ENCODE measurements at regions not wholly inside any gene's neighbourhood (a gene's known extent, or its start where the extent isn't known, plus 50 kb on each side); places are given as distances from the start of the nearest gene placed in this dataset.
"Not testable (repeated sequence)": the region's sequence is repeated elsewhere in the genome, so short reads cannot be mapped to it uniquely, and the experiment has no call there.

DNA sequence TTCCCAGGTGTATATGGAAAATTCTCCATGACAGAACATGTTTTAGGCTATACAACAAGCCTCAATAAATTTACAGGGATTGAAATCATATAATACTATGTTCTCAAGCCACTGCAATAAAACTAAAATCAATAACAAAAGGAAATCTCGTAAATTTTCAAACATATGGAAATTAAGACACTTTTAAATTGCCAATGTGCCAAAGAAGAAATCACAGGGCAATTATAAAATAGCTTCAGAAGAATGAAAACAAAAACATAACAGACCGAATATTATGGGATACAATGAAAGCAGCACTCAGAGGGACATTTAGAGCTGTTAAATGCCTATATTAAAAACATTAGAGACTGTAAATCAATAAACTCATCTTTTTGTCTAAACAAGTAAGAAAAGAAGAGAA, 555.7 kb upstream of the B3GAT1 start:
- intact Hi-C loops (cut with DNase I), result no loop called here
- Histone ChIP-seq H3K36me3 (replicated peaks in 1 of 2; ENCODE audit: insufficient read depth in 1 of 2, low read depth in 2 of 2) (no peaks in the 10 kb centered on the region), H3K27me3 (no peaks in the 10 kb centered on the region), H3K4me1 (no peaks in the 10 kb centered on the region), H3K4me3 (no peak overlapping the region), H3K9me3 (no peaks in the 10 kb centered on the region), H3K27ac (no peak overlapping the region)
- DNase-seq (no peak), ATAC-seq (no peak)
- WGBS, 2 donors, result 53 to 58% methylated on average over 2 of the region's 2 CpGs
- TF ChIP-seq, protein P1, sequence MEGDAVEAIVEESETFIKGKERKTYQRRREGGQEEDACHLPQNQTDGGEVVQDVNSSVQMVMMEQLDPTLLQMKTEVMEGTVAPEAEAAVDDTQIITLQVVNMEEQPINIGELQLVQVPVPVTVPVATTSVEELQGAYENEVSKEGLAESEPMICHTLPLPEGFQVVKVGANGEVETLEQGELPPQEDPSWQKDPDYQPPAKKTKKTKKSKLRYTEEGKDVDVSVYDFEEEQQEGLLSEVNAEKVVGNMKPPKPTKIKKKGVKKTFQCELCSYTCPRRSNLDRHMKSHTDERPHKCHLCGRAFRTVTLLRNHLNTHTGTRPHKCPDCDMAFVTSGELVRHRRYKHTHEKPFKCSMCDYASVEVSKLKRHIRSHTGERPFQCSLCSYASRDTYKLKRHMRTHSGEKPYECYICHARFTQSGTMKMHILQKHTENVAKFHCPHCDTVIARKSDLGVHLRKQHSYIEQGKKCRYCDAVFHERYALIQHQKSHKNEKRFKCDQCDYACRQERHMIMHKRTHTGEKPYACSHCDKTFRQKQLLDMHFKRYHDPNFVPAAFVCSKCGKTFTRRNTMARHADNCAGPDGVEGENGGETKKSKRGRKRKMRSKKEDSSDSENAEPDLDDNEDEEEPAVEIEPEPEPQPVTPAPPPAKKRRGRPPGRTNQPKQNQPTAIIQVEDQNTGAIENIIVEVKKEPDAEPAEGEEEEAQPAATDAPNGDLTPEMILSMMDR (IDR thresholded peaks at IDR 0.05), result no peak
- TF ChIP-seq POLR2A (IDR thresholded peaks at IDR 0.05), result no peak

DNA sequence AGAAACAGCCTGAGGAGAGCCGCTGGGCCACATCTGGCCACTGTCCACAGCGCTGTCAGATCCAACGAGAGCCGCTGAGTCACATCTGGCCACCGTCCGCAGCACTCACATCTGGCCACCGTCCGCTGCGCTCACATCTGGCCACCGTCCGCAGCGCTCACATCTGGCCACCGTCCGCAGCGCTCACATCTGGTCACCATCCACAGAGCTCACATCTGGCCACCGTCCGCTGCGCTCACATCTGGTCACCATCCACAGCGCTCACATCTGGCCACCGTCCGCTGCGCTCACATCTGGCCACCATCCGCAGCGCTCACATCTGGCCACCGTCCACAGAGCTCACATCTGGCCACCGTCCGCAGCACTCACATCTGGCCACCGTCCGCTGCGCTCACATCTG, 549.3 kb upstream of the B3GAT1 start:
- 91 to 96% methylated on average over 30 of the region's 30 CpGs for WGBS, 2 donors
- DNase-seq; H3K9me3 ChIP-seq; H3K27ac ChIP-seq; H3K4me3 ChIP-seq; intact Hi-C loops (cut with DNase I); ATAC-seq; H3K27me3 ChIP-seq; H3K36me3 ChIP-seq (replicated peaks in 1 of 2; ENCODE audit: insufficient read depth in 1 of 2, low read depth in 2 of 2); H3K4me1 ChIP-seq: not testable (repeated sequence)

DNA sequence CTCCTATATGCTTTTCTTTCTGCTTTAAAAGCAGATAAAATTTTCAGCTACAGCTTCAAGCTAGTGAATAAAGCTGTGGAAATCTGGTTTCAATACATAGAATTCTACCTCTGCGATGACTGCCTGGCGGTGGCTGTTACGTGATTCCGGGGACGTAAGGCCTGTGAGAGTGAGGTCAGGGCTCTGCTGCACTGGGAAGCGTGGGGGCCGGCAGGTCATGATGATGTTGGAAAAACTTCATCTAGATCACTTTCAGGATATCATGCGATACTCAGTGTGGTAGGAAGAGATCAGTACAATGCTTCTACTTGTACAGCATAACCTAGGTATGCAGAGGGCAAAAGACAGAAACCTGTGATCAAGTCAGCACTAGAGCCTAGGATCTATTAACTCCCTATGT, 546.8 kb upstream of the B3GAT1 start:
- H3K36me3 ChIP-seq (replicated peaks in 1 of 2; ENCODE audit: insufficient read depth in 1 of 2, low read depth in 2 of 2), result no peaks in the 10 kb centered on the region
- no peaks in the 10 kb centered on the region for H3K4me1 ChIP-seq
- H3K9me3 ChIP-seq, result no peaks in the 10 kb centered on the region
- WGBS, 2 donors, result 83 to 86% methylated on average over 8 of the region's 8 CpGs
- ATAC-seq (no peak), DNase-seq (no peak)
- H3K27ac ChIP-seq, result no peak overlapping the region
- TF ChIP-seq POLR2A (IDR thresholded peaks at IDR 0.05), result no peak
- TF ChIP-seq, protein P1 (IDR thresholded peaks at IDR 0.05), result no peak
- H3K4me3 ChIP-seq, result no peak overlapping the region
- intact Hi-C loops (cut with DNase I), result no loop called here
- H3K27me3 ChIP-seq, result no peaks in the 10 kb centered on the region

DNA sequence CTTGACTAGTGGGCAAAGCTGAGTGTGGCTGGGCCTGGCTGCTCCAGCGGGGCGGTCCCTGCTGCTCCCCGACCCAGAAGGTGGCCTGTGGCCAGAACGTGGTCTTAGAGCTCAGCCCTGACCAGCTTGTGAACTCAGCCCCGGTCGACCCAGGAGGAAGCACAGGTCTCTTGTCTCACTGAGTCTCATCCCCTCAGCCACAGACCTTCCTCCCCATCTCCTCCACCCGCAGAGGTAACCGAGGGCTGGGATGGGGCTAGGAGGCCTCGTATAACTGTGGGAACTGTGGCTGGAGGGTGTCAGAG, 546.2 kb upstream of the B3GAT1 start:
- H3K4me1 ChIP-seq, result no peaks in the 10 kb centered on the region
- no peak for ATAC-seq
- intact Hi-C loops (cut with DNase I), result no loop called here
- TF ChIP-seq, protein P1 (IDR thresholded peaks at IDR 0.05), result no peak
- TF ChIP-seq POLR2A (IDR thresholded peaks at IDR 0.05), result no peak
- H3K36me3 ChIP-seq (replicated peaks in 1 of 2; ENCODE audit: insufficient read depth in 1 of 2, low read depth in 2 of 2), result no peaks in the 10 kb centered on the region
- DNase-seq, result no peak
- H3K9me3 ChIP-seq, result no peaks in the 10 kb centered on the region
- no peak overlapping the region for H3K4me3 ChIP-seq
- no peaks in the 10 kb centered on the region for H3K27me3 ChIP-seq
- no peak overlapping the region for H3K27ac ChIP-seq
- 53 to 63% methylated on average over 9 of the region's 9 CpGs for WGBS, 2 donors

DNA sequence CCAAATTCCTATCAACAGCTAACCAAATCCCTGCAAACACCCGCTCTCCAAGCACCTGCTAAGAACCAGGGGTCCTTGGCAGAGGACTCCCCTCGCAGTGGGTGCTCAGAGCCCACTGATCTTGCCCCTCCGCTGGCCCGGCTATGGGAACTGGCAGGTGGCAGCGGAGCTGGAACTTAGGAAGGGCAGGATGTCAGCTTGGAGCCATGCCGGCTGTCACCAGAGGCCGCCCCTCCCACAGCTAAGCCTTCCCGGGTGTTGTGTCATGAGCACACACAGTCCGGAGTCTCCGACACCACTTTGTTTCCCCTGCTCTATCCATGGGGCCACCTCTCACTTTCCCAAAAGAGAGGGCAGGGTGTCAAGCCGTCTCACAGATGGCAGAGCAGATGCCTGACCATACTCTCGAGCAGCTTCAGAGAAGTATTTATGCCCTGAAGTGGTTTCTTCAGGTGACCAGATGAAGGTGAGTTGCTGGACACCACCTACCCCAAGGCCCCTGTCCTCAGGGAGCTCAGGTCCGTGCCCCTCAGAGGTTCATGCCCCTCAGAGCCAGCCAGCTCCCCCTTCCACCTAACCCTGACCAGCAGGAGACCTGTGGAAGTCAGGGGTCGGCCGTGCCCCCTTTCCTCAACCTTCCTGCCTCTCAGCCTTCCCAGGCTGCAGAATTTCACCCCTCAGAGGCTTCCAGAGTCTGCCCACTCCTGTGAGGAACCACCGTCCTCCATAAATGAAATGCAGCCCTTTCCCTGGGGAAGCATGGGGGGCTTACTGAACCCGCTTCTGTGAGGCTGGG, 545.7 kb upstream of the B3GAT1 start:
- 38 to 41% methylated on average over 9 to 17 of the region's 17 CpGs for WGBS, 2 donors
- Histone ChIP-seq H3K4me3 (no peak overlapping the region), H3K4me1 (no peaks in the 10 kb centered on the region), H3K27me3 (no peaks in the 10 kb centered on the region), H3K9me3 (no peaks in the 10 kb centered on the region), H3K36me3 (replicated peaks in 1 of 2; ENCODE audit: insufficient read depth in 1 of 2, low read depth in 2 of 2) (no peaks in the 10 kb centered on the region), H3K27ac (no peak overlapping the region)
- DNase-seq (no peak), ATAC-seq (no peak)
- TF ChIP-seq POLR2A (IDR thresholded peaks at IDR 0.05), result no peak
- TF ChIP-seq, protein P1 (IDR thresholded peaks at IDR 0.05), result no peak
- intact Hi-C loops (cut with DNase I), result no loop called here

Data from body of pancreas (tissue), 4 donors.